Adrenal gland (tissue), 5 donors: ENCODE measurements at regions not wholly inside any gene's neighbourhood (a gene's known extent, or its start where the extent isn't known, plus 50 kb on each side); places are given as distances from the start of the nearest gene placed in this dataset.

ENCODE experiments used
- POLR2A ChIP-seq, 2 donors: fragments of 450-650 bp; IDR thresholded peaks; one replicate each; pipeline ENCODE4 v1.6.1; 2017; ENCODE audit warnings: antibody characterized with exemption in 2 of 2, mild to moderate bottlenecking in 2 of 2, moderate library complexity in 1 of 2
- TF ChIP-seq, protein P1 (sequence below), 6 experiments: fragments of 450-650 bp in 4 of 6; fragments of 200-600 bp in 2 of 6; sonication (generic) in 1 of 6; IDR thresholded peaks; 1 replicate in 5 of 6; 2 replicates in 1 of 6; pipeline versions ENCODE4 v1.5.1 to v1.8.0; 2016 to 2021; ENCODE audit warnings: antibody characterized with exemption in 6 of 6, mild to moderate bottlenecking in 2 of 6, moderate library complexity in 1 of 6
- donor health status: DM: no; HTN: no; CAD: no.

- TF ChIP-seq, protein P1, sequence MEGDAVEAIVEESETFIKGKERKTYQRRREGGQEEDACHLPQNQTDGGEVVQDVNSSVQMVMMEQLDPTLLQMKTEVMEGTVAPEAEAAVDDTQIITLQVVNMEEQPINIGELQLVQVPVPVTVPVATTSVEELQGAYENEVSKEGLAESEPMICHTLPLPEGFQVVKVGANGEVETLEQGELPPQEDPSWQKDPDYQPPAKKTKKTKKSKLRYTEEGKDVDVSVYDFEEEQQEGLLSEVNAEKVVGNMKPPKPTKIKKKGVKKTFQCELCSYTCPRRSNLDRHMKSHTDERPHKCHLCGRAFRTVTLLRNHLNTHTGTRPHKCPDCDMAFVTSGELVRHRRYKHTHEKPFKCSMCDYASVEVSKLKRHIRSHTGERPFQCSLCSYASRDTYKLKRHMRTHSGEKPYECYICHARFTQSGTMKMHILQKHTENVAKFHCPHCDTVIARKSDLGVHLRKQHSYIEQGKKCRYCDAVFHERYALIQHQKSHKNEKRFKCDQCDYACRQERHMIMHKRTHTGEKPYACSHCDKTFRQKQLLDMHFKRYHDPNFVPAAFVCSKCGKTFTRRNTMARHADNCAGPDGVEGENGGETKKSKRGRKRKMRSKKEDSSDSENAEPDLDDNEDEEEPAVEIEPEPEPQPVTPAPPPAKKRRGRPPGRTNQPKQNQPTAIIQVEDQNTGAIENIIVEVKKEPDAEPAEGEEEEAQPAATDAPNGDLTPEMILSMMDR (IDR thresholded peaks at IDR 0.05) = no peak
- no peak for TF ChIP-seq POLR2A (IDR thresholded peaks at IDR 0.05)
These were observed 277.9 kb upstream of the HS6ST1 start for GRCh38 chr2:128596396-128597120.
